ENCODE measurements at regions not wholly inside any gene's neighbourhood (a gene's known extent, or its start where the extent isn't known, plus 50 kb on each side); places are given as distances from the start of the nearest gene placed in this dataset.
"Not testable (repeated sequence)": the region's sequence is repeated elsewhere in the genome, so short reads cannot be mapped to it uniquely, and the experiment has no call there.

GRCh38 chr1:186775881-186776560 is 52.7 kb upstream of the PLA2G4A start:
- no peak for DNase-seq

GRCh38 chr1:186775036-186775435 is 53.7 kb upstream of the PLA2G4A start:
- no peak for DNase-seq

- no peak for DNase-seq
These were observed 56.5 kb upstream of the PLA2G4A start for GRCh38 chr1:186772228-186772627.

- no peak for DNase-seq
These were observed 58.3 kb upstream of the PLA2G4A start for GRCh38 chr1:186770421-186770820.

GRCh38 chr1:186768906-186769305 is 59.8 kb upstream of the PLA2G4A start:
- DNase-seq = no peak

GRCh38 chr1:186765446-186765845 is 63.3 kb upstream of the PLA2G4A start:
- DNase-seq = no peak

GRCh38 chr1:186763107-186763506 is 65.6 kb upstream of the PLA2G4A start:
- DNase-seq = peak; percentile 9

GRCh38 chr1:186762653-186763052 is 66.1 kb upstream of the PLA2G4A start:
- no peak for DNase-seq

GRCh38 chr1:186761358-186761757 is 67.4 kb upstream of the PLA2G4A start:
- no peak for DNase-seq

GRCh38 chr1:186760446-186760845 is 68.3 kb upstream of the PLA2G4A start:
- no peak for DNase-seq

- not testable (repeated sequence) for DNase-seq
These were observed 69.7 kb upstream of the PLA2G4A start for GRCh38 chr1:186758896-186759606.

- DNase-seq = no peak
These were observed 70.9 kb upstream of the PLA2G4A start for GRCh38 chr1:186757851-186758250.

GRCh38 chr1:186754542-186755145 is 74.1 kb upstream of the PLA2G4A start:
- DNase-seq = no peak

- no peak for DNase-seq
These were observed 73.0 kb upstream of the PTGS2 start for GRCh38 chr1:186753241-186753640.

GRCh38 chr1:186750257-186750656 is 70.0 kb upstream of the PTGS2 start:
- peak; percentile 6 for DNase-seq

- no peak for DNase-seq
These were observed 69.6 kb upstream of the PTGS2 start for GRCh38 chr1:186749820-186750219.

- no peak for DNase-seq
These were observed 67.4 kb upstream of the PTGS2 start for GRCh38 chr1:186747661-186748060.

GRCh38 chr1:186745531-186746146 is 65.4 kb upstream of the PTGS2 start:
- DNase-seq = no peak

GRCh38 chr1:186741640-186742039 is 61.4 kb upstream of the PTGS2 start:
- no peak for DNase-seq

GRCh38 chr1:186740324-186740723 is 60.1 kb upstream of the PTGS2 start:
- DNase-seq = no peak

- DNase-seq = no peak
These were observed 59.3 kb upstream of the PTGS2 start for GRCh38 chr1:186739515-186739914.

GRCh38 chr1:186738926-186739325 is 58.7 kb upstream of the PTGS2 start:
- no peak for DNase-seq

GRCh38 chr1:186736971-186737685 is 56.9 kb upstream of the PTGS2 start:
- DNase-seq = no peak
